Stimulated activated CD4-positive, alpha-beta T cell treated with anti-CD3 and anti-CD28 coated beads, Interleukin-12 subunit alpha, Interleukin-12 subunit beta, amount 100 ng/mL, for 48 hours (primary cell): ENCODE measurements at regions not wholly inside any gene's neighbourhood (a gene's known extent, or its start where the extent isn't known, plus 50 kb on each side); places are given as distances from the start of the nearest gene placed in this dataset.

Source experiments
- DNase-seq, 3 donors: peaks; one replicate each; pipeline ENCODE4 v3.0.0-alpha.2; 2020; ENCODE audit warnings: low read depth in 2 of 3, low spot score in 1 of 3

- DNase-seq, result no peak
Observed at GRCh38 chr1:82921759-82922158, 1077.2 kb downstream of the TTLL7 start.

DNA sequence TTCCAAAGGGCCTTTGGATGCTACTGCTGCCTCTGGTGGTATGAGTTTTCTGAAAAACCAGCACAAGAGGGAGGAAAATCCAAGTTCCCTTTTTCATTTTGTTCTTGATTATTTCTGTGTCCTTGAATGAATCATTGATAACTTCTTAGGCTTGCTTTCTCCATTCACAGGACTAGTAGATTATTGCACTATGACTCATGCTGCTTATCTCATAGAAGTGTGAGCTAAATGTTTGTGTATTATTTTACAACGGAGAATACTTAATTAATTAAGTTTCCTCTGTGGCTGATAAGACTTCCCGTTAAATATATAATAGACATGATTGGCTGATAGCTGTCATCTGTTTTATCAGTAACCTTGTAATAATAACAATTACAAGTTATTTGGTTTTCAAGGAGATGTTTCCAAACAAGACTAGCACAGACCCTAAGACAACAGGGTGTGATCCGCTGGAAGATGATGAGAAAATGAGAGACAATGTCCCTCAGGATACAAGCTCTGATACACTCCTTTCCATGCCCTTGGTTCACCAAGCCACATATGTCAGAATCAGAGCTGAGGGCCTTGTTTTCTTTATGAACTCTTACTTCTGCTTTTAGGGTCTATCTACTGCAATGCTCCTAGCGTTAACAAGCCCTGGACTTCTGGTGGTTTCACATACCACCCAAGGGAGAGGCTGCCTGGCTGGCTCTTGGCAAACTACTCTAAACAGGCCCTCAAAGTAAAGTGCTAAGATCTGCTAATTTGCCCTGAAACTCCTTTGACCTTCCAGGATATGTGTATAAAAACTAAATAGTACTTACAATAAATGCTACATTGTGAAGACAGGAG, 1078.3 kb downstream of the TTLL7 start:
- DNase-seq, result no peak

DNA sequence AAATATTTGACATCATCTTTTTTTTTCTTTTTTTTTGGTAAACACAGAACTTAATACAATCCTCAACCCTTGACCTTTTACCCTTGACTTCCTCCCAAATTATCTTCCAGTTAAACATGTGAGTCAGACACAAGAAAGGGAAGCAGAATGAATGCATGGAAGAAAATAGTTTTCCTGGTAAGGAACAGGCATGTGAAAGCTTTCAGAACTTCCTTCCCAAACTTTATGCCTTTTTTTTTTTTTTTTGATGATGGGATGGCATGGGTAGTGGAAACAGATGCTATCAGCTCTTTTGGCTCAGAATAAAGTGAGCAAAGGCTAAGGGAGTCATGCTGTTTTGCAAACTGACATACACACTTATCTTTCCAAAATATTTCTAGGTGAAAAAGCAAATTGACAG, 1079.1 kb downstream of the TTLL7 start:
- no peak for DNase-seq

GRCh38 chr1:82907313-82907712, 1091.6 kb downstream of the TTLL7 start:
- no peak for DNase-seq

DNA sequence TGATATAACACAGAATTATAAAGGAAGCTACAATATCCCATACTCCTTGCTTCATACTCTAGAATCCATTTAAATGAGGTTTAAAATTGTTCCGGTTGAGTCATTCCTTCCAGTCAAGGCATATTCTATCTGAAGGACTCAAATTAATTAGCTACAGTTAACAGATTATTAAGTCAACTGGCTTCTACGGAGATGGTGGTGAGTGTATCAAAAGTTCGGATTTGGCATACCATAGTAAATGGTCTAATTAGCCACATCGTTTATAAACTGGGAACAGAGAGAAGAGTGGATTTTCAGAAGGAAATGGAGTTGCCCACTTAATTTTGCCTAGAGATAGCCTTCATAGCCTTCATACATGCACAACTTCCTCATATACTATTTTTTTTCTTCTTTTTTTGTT, 1095.3 kb downstream of the TTLL7 start:
- DNase-seq, result no peak

GRCh38 chr1:82901561-82901960, 1097.4 kb downstream of the TTLL7 start:
- DNase-seq, result no peak

DNA sequence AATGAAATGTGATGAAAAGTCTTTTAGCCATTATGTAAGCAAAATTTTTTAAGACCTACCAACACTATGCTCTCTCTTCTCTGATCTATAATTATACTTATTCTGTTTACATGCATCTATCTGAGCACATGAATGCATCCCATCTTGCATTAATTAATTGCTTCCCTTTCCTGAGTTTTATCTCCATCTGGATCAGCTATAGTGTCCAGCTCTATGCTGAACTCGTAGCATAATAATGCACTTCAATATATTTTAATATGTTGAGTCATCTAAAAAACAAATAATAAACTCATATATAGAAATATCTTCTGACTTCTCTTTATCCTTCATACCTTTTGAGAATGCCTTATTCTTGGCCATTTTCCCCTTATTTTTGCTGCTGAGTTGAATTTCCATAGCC, 1097.8 kb downstream of the TTLL7 start:
- no peak for DNase-seq

DNA sequence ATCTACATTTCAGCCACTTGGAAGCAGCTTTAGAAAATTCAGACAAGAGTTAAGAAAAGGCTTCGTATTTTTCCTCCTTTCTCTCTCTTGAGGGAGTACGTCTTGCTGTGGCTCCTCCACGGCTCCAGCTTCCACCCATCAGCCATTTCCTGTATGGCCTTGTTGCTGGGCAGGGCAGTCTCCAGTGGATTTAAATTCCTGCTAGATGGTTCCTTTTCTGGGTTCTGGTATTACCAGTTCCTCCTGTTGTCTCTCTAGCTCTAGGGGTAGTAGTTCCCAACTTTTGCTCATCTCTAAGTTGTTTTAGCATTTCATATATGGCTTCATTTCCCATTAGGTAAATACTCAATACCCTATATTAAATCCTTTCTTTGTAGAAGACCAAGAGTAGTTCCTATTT, 1098.3 kb downstream of the ADGRL2 start:
- no peak for DNase-seq

- no peak for DNase-seq
Observed at GRCh38 chr1:82897549-82897948, 1096.8 kb downstream of the ADGRL2 start.

GRCh38 chr1:82896036-82896435, 1095.3 kb downstream of the ADGRL2 start:
- no peak for DNase-seq

DNA sequence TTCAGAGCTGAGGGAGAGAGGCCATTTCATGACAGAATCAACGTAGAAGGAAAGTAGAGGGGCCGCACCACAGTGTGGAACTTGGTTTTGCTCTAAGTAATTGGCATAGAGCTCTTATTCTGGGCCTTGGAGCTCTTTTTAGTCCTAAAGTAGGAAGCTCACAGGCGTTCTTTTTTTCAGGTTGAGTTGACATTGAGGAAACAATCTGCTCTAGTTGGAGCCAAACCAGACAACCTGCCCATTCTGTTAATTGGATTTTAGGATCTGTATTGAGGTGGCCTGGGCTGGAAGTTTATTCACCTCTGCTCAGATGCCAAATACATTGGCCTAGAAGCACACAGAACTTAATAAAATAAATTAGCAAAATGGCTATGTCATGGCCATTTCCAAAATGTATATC, 1093.9 kb downstream of the ADGRL2 start:
- no peak for DNase-seq

- DNase-seq, result no peak
Observed at GRCh38 chr1:82893712-82894470, 1093.2 kb downstream of the ADGRL2 start.

GRCh38 chr1:82880506-82880905, 1079.8 kb downstream of the ADGRL2 start:
- DNase-seq, result no peak

DNA sequence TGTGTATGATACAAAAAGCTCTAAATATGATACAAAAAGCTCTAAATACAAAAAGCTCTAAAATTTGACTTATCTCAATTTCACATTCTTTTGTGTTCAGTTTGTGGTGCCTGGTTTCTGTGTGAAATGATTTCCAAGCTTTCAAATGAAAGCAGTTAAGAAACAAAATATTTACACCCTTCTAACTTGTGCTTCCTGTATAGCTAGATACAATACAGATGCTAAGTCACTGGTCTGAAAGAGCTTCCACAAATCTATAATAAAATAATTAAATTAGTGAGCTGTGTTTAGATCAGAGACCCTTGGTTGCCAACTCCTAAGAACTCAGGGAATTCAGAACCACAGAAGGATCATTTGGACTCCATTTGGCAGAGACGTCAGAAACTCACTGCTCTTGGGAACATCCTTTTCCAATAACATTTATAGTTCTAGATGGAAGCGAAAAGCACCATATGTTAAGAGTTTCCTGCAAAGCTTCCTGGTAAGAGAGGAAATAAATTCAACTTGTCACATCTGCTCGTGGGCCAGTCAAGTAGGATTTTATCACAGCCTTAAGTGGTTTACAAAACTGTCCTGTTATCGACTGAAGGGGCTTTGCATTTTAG, 1079.1 kb downstream of the ADGRL2 start:
- no peak for DNase-seq

GRCh38 chr1:82875170-82875569, 1074.4 kb downstream of the ADGRL2 start:
- DNase-seq, result no peak

DNA sequence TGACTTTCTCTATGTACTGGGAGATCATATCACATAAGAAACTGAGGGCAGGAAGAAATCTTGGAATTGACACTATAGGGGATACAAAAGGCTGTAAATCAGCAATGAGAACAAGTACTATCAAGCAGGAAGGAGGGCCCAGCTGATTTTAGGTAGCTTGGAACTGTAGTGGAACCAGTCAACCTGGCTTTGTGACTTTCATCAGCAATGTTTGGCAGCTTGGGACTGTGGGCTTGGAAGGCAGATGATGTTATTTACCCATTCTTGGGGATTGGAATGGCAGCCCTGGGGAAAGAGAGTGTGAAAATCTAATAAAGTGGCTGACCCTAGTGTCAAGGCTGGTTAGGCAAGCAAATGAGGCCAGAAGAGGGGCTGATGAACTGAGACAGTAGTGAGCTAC, 1073.3 kb downstream of the ADGRL2 start:
- no peak for DNase-seq

GRCh38 chr1:82870332-82870731, 1069.6 kb downstream of the ADGRL2 start:
- no peak for DNase-seq

DNA sequence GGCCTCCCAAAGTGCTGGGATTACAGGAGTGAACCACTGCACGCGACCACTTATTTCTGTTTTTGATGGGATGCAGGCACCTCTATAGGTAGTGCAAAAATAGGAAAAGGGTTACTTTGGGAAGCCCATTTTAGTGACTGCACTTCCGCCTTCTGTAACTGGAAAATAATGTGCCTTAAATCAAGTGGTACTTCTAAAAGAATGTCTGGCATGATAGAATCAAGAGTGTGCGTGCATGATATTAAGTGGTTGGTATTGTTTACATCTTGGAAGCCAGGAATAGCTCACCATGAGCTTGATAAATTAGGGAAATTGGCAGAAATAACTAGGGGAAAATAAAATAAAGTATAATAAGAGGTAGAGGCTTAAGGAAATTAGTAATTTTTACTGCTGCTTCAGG, 1067.0 kb downstream of the ADGRL2 start:
- DNase-seq, result no peak

DNA sequence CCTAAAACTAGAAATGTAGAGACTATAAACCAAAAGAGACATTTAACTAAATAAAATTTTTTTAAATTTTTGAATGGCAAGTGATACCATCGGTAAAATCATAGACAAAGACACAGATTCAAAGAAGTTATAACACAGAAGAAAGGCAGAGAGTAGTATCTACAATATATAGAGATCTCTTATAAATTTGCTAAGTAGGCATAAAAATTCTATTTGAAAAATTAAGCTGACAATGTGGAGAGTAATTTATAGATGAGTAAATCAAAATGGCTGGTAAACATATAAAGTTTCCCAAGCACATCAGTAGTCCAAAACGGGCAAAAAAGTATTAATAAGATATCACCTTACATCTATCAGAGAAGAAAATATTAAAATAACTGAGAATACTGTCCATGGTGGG, 1061.0 kb downstream of the ADGRL2 start:
- no peak for DNase-seq

DNA sequence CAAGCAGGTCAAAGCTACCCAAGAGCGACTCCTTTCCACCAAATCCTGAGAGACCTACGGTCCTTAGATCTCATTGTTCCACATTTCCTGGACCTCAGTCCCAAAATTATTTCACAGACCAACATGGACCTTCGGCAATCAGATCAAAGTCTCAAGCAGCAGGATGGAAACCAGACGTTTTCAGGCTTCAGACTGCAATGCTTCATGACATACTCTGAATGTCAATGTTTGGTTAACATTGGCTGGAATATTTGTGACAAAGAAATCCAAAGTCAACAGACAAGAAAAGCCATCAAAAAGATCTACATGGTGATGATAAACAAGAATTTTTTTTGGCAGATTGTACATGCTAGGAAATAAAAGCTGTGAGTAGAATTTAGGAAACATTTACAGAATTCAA, 1057.3 kb downstream of the ADGRL2 start:
- DNase-seq, result no peak

- DNase-seq, result no peak
Observed at GRCh38 chr1:82849460-82849859, 1048.7 kb downstream of the ADGRL2 start.

GRCh38 chr1:82848043-82848442, 1047.3 kb downstream of the ADGRL2 start:
- no peak for DNase-seq
